Liver (tissue), 3 donors: ENCODE measurements at regions not wholly inside any gene's neighbourhood (a gene's known extent, or its start where the extent isn't known, plus 50 kb on each side); places are given as distances from the start of the nearest gene placed in this dataset.

Experiments
- CTCF ChIP-seq: fragments of 150-350 bp; IDR thresholded peaks from 2 replicates; pipeline ENCODE4 v1.5.1; 2017; ENCODE audit warnings: improper control_type of control experiment, low read depth, low read length; ENCODE audit not compliant: missing input control
- RAD21 ChIP-seq, 2 donors: IDR thresholded peaks; 2 replicates each; pipeline ENCODE4 v1.6.1; 2016; ENCODE audit warnings: antibody characterized with exemption in 2 of 2, mild to moderate bottlenecking in 2 of 2
- SP1 ChIP-seq: IDR thresholded peaks from 2 replicates; pipeline ENCODE4 v1.6.1; 2018; ENCODE audit warnings: antibody characterized with exemption, mild to moderate bottlenecking
- TAF1 ChIP-seq: conservative IDR thresholded peaks from 2 replicates; pipeline ENCODE4 v1.6.1; 2016; ENCODE audit warnings: antibody characterized with exemption, mild to moderate bottlenecking
- ZBTB33 ChIP-seq: IDR thresholded peaks from 2 replicates; pipeline ENCODE4 v1.6.1; 2016; ENCODE audit warnings: antibody characterized with exemption
- donor health status: healthy.
- donor health status: healthy.

DNA sequence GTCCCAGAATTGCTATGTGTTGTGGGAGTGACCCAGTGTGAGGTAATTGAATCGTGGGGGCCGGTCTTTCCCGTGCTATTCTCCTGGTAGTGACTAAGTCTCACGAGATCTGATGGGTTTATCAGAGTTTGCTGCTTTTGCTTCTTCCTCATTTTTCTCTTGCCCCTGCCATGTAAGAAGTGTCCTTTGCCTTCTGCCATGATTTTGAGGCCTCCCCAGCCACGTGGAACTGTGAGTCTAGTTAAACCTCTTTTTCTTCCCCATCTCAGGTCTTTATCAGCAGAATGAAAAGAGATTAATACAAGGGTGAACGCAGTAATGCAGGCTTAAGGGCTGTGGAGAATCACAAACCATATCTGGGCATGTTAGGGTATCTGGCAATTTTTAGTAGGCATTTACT, 624.0 kb downstream of the USP25 start:
- TF ChIP-seq CTCF (no peak), SP1 (no peak), TAF1 (no peak), RAD21 (IDR thresholded peaks at IDR 0.05) (no peak), ZBTB33 (no peak)
